Tibial artery (tissue), 4 donors: ENCODE measurements at regions not wholly inside any gene's neighbourhood (a gene's known extent, or its start where the extent isn't known, plus 50 kb on each side); places are given as distances from the start of the nearest gene placed in this dataset.

ENCODE experiments used
- DNase-seq, 2 donors: peaks; one replicate each; pipeline ENCODE4 v3.0.0-alpha.2; 2019
- H3K27ac ChIP-seq, 2 donors: fragments of 200-600 bp; sonication (generic) in 1 of 2; 1 replicate in 1 of 2; 2 replicates in 1 of 2; pipeline ENCODE4 v1.5.1; 2018 to 2019; ENCODE audit warnings: mild to moderate bottlenecking in 1 of 2
- H3K27me3 ChIP-seq, 2 donors: fragments of 200-600 bp; sonication (generic) in 1 of 2; one replicate each; pipeline versions ENCODE4 v1.5.1 to v1.6.0; 2016 to 2019
- H3K36me3 ChIP-seq, 3 donors: fragments of 200-600 bp; sonication (generic) in 2 of 3; one replicate each; pipeline ENCODE4 v1.5.1; 2016 to 2019; ENCODE audit warnings: mild to moderate bottlenecking in 2 of 3
- H3K4me1 ChIP-seq, 4 donors: fragments of 200-600 bp; sonication (generic) in 2 of 4; 1 replicate in 3 of 4; 2 replicates in 1 of 4; pipeline ENCODE4 v1.5.1; 2016 to 2019
- H3K4me3 ChIP-seq, 2 donors: fragments of 200-600 bp; sonication (generic) in 1 of 2; 1 replicate in 1 of 2; 2 replicates in 1 of 2; pipeline ENCODE4 v1.5.1; 2018 to 2019; ENCODE audit warnings: mild to moderate bottlenecking in 2 of 2
- H3K9me3 ChIP-seq, 3 donors: fragments of 200-600 bp; sonication (generic) in 1 of 3; one replicate each; pipeline ENCODE4 v1.5.1; 2016 to 2019
- intact Hi-C: fragments of 100-400 bp; cut with DNase I; formaldehyde crosslinking; loops from one replicate; pipeline ENCODE4 v1.15.0; 2023; ENCODE audit warnings: low total_unique reads
- TF ChIP-seq, protein P1 (sequence below), 2 experiments: fragments of 200-600 bp in 1 of 2; fragments of 450-650 bp in 1 of 2; IDR thresholded peaks; one replicate each; pipeline ENCODE4 v1.5.1; 2017 to 2019; ENCODE audit warnings: antibody characterized with exemption in 2 of 2, mild to moderate bottlenecking in 1 of 2, moderate library complexity in 1 of 2

DNA sequence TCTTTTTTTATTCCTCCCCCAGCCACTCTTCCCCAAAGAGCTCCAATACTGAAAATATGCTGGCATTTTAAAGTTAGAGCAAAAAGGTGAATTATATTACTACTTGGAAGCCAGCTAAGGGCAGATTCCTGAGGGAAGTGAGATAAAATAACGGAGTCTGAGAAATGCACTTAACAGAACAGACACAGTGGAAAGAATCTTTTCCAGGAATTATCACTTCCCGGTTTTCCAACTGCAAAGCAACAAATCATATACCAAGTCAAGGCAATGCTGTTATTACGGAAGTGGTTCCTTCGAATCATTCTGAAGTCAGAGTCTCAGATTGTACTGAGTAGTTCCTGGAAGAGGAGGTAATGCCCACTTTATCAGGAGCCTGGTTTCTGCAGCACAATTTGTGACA lies 435.0 kb upstream of the SPRED2 start:
- Histone ChIP-seq H3K4me3 (no peak overlapping the region), H3K27ac (no peak overlapping the region), H3K9me3 (no peaks in the 10 kb centered on the region), H3K27me3 (peaks cover 0 to 5% of the 10 kb centered on the region in 2 donors), H3K4me1 (peaks cover 0 to 7% (median 2%) of the 10 kb centered on the region in 4 donors), H3K36me3 (no peaks in the 10 kb centered on the region)
- no peak for DNase-seq
- intact Hi-C loops: no loop called here
- TF ChIP-seq, protein P1, sequence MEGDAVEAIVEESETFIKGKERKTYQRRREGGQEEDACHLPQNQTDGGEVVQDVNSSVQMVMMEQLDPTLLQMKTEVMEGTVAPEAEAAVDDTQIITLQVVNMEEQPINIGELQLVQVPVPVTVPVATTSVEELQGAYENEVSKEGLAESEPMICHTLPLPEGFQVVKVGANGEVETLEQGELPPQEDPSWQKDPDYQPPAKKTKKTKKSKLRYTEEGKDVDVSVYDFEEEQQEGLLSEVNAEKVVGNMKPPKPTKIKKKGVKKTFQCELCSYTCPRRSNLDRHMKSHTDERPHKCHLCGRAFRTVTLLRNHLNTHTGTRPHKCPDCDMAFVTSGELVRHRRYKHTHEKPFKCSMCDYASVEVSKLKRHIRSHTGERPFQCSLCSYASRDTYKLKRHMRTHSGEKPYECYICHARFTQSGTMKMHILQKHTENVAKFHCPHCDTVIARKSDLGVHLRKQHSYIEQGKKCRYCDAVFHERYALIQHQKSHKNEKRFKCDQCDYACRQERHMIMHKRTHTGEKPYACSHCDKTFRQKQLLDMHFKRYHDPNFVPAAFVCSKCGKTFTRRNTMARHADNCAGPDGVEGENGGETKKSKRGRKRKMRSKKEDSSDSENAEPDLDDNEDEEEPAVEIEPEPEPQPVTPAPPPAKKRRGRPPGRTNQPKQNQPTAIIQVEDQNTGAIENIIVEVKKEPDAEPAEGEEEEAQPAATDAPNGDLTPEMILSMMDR (IDR thresholded peaks at IDR 0.05): no peak

DNA sequence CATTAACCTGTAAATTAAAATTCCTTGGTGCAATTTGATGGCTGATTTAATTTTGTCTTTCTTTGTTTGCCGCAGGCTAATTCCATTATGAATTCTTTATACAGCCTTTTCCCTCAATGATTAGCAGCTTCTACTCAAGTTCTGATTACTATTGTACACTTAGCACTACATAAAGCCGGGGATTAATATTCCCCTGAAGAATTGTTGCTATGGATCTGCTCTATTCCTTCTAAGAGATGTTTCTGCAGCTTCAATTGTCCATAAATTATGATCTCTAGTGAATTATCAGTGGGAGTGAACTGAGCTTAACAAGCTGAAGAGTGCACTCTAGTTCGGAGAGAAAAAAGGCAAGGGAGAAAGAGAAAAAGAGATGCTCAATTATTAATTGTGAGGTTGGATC lies 433.7 kb upstream of the SPRED2 start:
- no peaks in the 10 kb centered on the region for H3K36me3 ChIP-seq
- peaks cover 0 to 5% of the 10 kb centered on the region in 2 donors for H3K27me3 ChIP-seq
- peaks cover 0 to 7% (median 2%) of the 10 kb centered on the region in 4 donors for H3K4me1 ChIP-seq
- no peak overlapping the region for H3K27ac ChIP-seq
- no peak overlapping the region for H3K4me3 ChIP-seq
- H3K9me3 ChIP-seq: no peaks in the 10 kb centered on the region
- DNase-seq: no peak
- intact Hi-C loops: no loop called here
- TF ChIP-seq, protein P1 (IDR thresholded peaks at IDR 0.05): no peak

DNA sequence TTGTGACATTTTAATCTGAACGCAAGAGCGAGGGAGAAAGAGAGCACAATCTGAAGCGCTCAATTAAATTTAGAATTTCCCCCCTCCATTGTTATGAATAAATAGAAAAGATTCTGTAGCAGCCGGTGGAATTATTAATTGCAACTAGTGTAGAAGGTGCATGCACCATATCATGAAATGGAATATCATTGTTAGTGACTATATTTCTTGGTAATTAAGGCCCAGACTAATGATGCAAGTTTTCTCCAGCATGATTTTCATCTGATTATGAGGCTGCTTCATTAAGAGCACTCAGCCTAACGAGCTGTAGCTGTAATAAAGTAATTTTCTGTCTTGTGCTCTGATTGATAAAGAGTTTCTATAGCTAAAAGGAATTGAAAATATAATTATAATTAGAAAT lies 432.2 kb upstream of the SPRED2 start:
- no peak overlapping the region for H3K4me3 ChIP-seq
- no peak for DNase-seq
- no peak overlapping the region for H3K27ac ChIP-seq
- no peaks in the 10 kb centered on the region for H3K36me3 ChIP-seq
- no peaks in the 10 kb centered on the region for H3K9me3 ChIP-seq
- intact Hi-C loops: no loop called here
- H3K27me3 ChIP-seq: peaks cover 0 to 5% of the 10 kb centered on the region in 2 donors
- TF ChIP-seq, protein P1 (IDR thresholded peaks at IDR 0.05): no peak
- peaks cover 0 to 7% (median 2%) of the 10 kb centered on the region in 4 donors for H3K4me1 ChIP-seq

DNA sequence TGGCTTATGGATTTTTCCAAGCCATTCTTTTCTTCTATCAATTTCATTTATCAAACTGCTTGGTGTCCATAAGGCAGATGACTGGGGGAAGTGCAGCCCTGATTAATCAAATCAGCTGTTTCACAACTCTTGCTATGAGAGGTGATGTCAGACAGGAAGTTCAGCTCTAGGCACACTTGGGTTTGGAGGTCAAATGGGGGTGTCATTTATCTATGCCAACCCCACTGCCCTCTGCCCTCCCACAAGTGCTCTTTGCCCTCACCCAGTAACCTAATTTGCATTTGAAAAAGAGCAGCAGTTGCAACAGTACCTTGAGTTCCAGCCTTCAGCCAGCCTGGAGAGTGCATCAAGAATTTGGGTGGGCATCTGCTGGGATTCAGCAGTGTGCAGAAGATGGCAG lies 431.3 kb upstream of the SPRED2 start:
- H3K4me1 ChIP-seq: peaks cover 0 to under 1% (median 0%) of the 10 kb centered on the region in 4 donors
- H3K27me3 ChIP-seq: peaks cover 0 to 5% of the 10 kb centered on the region in 2 donors
- intact Hi-C loops: no loop called here
- H3K36me3 ChIP-seq: no peaks in the 10 kb centered on the region
- no peak for DNase-seq
- no peaks in the 10 kb centered on the region for H3K9me3 ChIP-seq
- H3K4me3 ChIP-seq: no peak overlapping the region
- TF ChIP-seq, protein P1 (IDR thresholded peaks at IDR 0.05): no peak
- H3K27ac ChIP-seq: no peak overlapping the region

DNA sequence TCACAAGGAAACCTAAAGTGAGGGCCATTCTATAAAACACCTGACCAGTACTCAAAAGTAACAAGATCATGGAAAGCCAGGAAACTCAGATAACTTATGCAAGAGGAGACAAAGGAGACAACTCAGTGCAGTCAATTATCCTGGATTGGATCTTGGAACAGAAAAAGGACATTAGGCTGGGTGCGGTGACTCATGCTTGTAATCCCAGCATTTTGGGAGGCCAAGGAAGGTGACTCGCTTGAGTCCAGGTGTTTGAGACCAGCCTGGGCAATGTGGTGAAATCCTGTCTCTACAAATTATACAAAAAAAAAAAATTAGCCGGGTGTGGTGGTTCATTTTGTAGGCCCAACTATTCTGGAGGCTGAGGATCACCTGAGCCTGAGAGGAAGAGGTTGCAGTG lies 424.5 kb upstream of the SPRED2 start:
- intact Hi-C loops: no loop called here
- peaks cover 0 to 3% (median 0%) of the 10 kb centered on the region in 4 donors for H3K4me1 ChIP-seq

More for the DNA sequence above, 424.5 kb upstream of the SPRED2 start:
- DNase-seq: no peak
- no peak overlapping the region for H3K4me3 ChIP-seq
- no peaks in the 10 kb centered on the region for H3K27me3 ChIP-seq
- no peaks in the 10 kb centered on the region for H3K9me3 ChIP-seq
- TF ChIP-seq, protein P1 (IDR thresholded peaks at IDR 0.05): no peak
- no peaks in the 10 kb centered on the region for H3K36me3 ChIP-seq
- no peak overlapping the region for H3K27ac ChIP-seq
